ENCODE measurements at regions not wholly inside any gene's neighbourhood (a gene's known extent, or its start where the extent isn't known, plus 50 kb on each side); places are given as distances from the start of the nearest gene placed in this dataset.

- Histone ChIP-seq H3K9ac (ENCODE audit: low read depth in 1 of 2, low read length in 2 of 2) (no peak overlapping the region), H3K9me3 (ENCODE audit: control insufficient read depth in 4 of 4, low read length in 3 of 4) (no peaks in the 10 kb centered on the region), H3K36me3 (ENCODE audit: control insufficient read depth in 4 of 4, insufficient read depth in 3 of 4, low read depth in 1 of 4, low read length in 3 of 4) (no peaks in the 10 kb centered on the region), H3K27me3 (ENCODE audit: control insufficient read depth in 4 of 4, insufficient read depth in 4 of 4, low read length in 3 of 4) (no peaks in the 10 kb centered on the region), H3K27ac (ENCODE audit: low read depth in 1 of 2, low read length in 2 of 2) (no peak overlapping the region), H3K4me3 (ENCODE audit: low read depth in 1 of 3, low read length in 3 of 3) (no peak overlapping the region), H3K4me1 (ENCODE audit: control insufficient read depth in 4 of 4, insufficient read depth in 4 of 4, low read length in 3 of 4) (no peaks in the 10 kb centered on the region)
- TF ChIP-seq, protein P1, sequence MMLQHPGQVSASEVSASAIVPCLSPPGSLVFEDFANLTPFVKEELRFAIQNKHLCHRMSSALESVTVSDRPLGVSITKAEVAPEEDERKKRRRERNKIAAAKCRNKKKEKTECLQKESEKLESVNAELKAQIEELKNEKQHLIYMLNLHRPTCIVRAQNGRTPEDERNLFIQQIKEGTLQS (IDR thresholded peaks at IDR 0.05): no peak
- TF ChIP-seq FOXA2 (IDR thresholded peaks at IDR 0.05) (no peak), HNF4G (IDR thresholded peaks at IDR 0.05) (no peak), RAD21 (IDR thresholded peaks at IDR 0.05) (no peak)
- 53% methylated on average over 4 of the region's 4 CpGs for WGBS
- no peak for DNase-seq (ENCODE audit: low spot score)
These were observed 835.6 kb downstream of the PCDH17 start for GRCh38 chr13:58467176-58467575.

- H3K27me3 ChIP-seq (ENCODE audit: control insufficient read depth in 4 of 4, insufficient read depth in 4 of 4, low read length in 3 of 4): no peaks in the 10 kb centered on the region
- no peak for DNase-seq (ENCODE audit: low spot score)
- H3K4me3 ChIP-seq (ENCODE audit: low read depth in 1 of 3, low read length in 3 of 3): no peak overlapping the region
- WGBS: 90% methylated on average over 3 of the region's 3 CpGs
- H3K27ac ChIP-seq (ENCODE audit: low read depth in 1 of 2, low read length in 2 of 2): no peak overlapping the region
- H3K9me3 ChIP-seq (ENCODE audit: control insufficient read depth in 4 of 4, low read length in 3 of 4): no peaks in the 10 kb centered on the region
- TF ChIP-seq HNF4G (IDR thresholded peaks at IDR 0.05) (no peak), JUND (IDR thresholded peaks at IDR 0.05) (no peak), EGR1 (IDR thresholded peaks at IDR 0.05; ENCODE audit: low read depth in 2 of 2) (no peak)
- TF ChIP-seq, protein P2, sequence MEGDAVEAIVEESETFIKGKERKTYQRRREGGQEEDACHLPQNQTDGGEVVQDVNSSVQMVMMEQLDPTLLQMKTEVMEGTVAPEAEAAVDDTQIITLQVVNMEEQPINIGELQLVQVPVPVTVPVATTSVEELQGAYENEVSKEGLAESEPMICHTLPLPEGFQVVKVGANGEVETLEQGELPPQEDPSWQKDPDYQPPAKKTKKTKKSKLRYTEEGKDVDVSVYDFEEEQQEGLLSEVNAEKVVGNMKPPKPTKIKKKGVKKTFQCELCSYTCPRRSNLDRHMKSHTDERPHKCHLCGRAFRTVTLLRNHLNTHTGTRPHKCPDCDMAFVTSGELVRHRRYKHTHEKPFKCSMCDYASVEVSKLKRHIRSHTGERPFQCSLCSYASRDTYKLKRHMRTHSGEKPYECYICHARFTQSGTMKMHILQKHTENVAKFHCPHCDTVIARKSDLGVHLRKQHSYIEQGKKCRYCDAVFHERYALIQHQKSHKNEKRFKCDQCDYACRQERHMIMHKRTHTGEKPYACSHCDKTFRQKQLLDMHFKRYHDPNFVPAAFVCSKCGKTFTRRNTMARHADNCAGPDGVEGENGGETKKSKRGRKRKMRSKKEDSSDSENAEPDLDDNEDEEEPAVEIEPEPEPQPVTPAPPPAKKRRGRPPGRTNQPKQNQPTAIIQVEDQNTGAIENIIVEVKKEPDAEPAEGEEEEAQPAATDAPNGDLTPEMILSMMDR (IDR thresholded peaks at IDR 0.05; ENCODE audit: low read depth, low read length, missing input control): no peak
- H3K4me1 ChIP-seq (ENCODE audit: control insufficient read depth in 4 of 4, insufficient read depth in 4 of 4, low read length in 3 of 4): no peaks in the 10 kb centered on the region
- H3K9ac ChIP-seq (ENCODE audit: low read depth in 1 of 2, low read length in 2 of 2): no peak overlapping the region
- H3K36me3 ChIP-seq (ENCODE audit: control insufficient read depth in 4 of 4, insufficient read depth in 3 of 4, low read depth in 1 of 4, low read length in 3 of 4): no peaks in the 10 kb centered on the region
These were observed 840.9 kb downstream of the PCDH17 start for GRCh38 chr13:58472483-58472882.

DNA sequence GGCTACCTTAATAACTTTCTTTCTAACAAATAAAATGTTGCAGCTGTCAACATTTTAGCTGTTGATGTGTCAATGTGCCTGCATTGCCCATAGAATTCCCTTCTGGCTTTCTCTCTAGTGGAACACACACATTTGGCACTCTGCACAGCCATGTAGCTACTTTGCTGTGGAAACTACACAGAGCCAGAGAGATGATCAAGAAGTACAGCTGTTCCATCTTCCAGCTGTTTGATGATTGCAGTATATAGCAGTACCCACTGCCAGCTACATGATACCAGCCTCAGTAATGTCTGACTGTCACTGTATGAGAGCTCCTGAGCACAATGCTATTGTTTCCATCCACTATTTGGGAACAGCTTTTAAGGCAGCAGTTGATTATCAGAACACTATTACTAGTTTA lies 843.0 kb downstream of the PCDH17 start:
- Histone ChIP-seq H3K27ac (ENCODE audit: low read depth in 1 of 2, low read length in 2 of 2) (no peak overlapping the region), H3K4me3 (ENCODE audit: low read depth in 1 of 3, low read length in 3 of 3) (no peak overlapping the region), H3K9me3 (ENCODE audit: control insufficient read depth in 4 of 4, low read length in 3 of 4) (no peaks in the 10 kb centered on the region), H3K4me1 (ENCODE audit: control insufficient read depth in 4 of 4, insufficient read depth in 4 of 4, low read length in 3 of 4) (peaks cover 0 to 2% (median 0%) of the 10 kb centered on the region in 4 donors), H3K27me3 (ENCODE audit: control insufficient read depth in 4 of 4, insufficient read depth in 4 of 4, low read length in 3 of 4) (no peaks in the 10 kb centered on the region), H3K36me3 (ENCODE audit: control insufficient read depth in 4 of 4, insufficient read depth in 3 of 4, low read depth in 1 of 4, low read length in 3 of 4) (no peaks in the 10 kb centered on the region), H3K9ac (ENCODE audit: low read depth in 1 of 2, low read length in 2 of 2) (no peak overlapping the region)
- no peak for DNase-seq (ENCODE audit: low spot score)
- TF ChIP-seq, protein P3, sequence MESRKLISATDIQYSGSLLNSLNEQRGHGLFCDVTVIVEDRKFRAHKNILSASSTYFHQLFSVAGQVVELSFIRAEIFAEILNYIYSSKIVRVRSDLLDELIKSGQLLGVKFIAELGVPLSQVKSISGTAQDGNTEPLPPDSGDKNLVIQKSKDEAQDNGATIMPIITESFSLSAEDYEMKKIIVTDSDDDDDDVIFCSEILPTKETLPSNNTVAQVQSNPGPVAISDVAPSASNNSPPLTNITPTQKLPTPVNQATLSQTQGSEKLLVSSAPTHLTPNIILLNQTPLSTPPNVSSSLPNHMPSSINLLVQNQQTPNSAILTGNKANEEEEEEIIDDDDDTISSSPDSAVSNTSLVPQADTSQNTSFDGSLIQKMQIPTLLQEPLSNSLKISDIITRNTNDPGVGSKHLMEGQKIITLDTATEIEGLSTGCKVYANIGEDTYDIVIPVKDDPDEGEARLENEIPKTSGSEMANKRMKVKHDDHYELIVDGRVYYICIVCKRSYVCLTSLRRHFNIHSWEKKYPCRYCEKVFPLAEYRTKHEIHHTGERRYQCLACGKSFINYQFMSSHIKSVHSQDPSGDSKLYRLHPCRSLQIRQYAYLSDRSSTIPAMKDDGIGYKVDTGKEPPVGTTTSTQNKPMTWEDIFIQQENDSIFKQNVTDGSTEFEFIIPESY (IDR thresholded peaks at IDR 0.05): no peak
- TF ChIP-seq, protein P4, sequence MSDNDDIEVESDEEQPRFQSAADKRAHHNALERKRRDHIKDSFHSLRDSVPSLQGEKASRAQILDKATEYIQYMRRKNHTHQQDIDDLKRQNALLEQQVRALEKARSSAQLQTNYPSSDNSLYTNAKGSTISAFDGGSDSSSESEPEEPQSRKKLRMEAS (IDR thresholded peaks at IDR 0.05): no peak
- no peak for TF ChIP-seq JUND (IDR thresholded peaks at IDR 0.05)
